ENCODE measurements at regions not wholly inside any gene's neighbourhood (a gene's known extent, or its start where the extent isn't known, plus 50 kb on each side); places are given as distances from the start of the nearest gene placed in this dataset.

DNA sequence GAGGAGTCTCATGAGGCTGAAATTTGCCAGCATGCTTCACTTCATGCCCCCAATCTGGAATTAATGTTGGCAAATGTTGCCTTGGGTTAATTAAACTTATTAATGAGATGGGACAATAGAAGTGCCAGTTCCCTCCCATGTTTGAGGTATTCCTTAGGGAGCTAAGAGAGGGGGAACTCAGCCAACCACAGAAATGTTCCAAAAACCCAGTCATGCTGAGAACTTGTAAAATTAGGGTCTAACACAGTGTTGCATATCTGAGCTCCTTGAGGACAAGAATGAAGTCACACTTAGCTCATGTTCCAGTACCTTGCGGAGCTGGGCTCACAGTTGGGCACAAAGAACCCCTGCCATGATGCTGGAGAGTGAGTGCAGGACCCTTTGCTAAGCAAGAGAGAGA, 89.4 kb downstream of the OAT start:
- H3K27ac ChIP-seq (ENCODE audit: insufficient read depth, low read length): no peak overlapping the region
- H3K4me2 ChIP-seq (ENCODE audit: extremely low read depth, insufficient read depth, low read length): no peak overlapping the region
- no peaks in the 10 kb centered on the region for H4K20me1 ChIP-seq (ENCODE audit: control insufficient read depth, extremely low read depth, insufficient read depth, low read length)
- no peaks in the 10 kb centered on the region for H3K27me3 ChIP-seq (ENCODE audit: control insufficient read depth, insufficient read depth, low read length)
- no peaks in the 10 kb centered on the region for H3K36me3 ChIP-seq (ENCODE audit: control insufficient read depth, insufficient read depth, low read length)
- H3K79me2 ChIP-seq (ENCODE audit: control insufficient read depth, insufficient read depth, low read length): no peaks in the 10 kb centered on the region
- no peak overlapping the region for H3K9ac ChIP-seq (ENCODE audit: insufficient read depth, low read length)
- H2AFZ ChIP-seq (ENCODE audit: low read length): no peak overlapping the region
- no peaks in the 10 kb centered on the region for H3K9me3 ChIP-seq (ENCODE audit: control insufficient read depth, insufficient read depth, low read depth, low read length)
- TF ChIP-seq CTCF (conservative IDR thresholded peaks at IDR 0.05 in 1 of 2, IDR thresholded peaks at IDR 0.05 in 1 of 2; ENCODE audit: low read depth in 1 of 2, low read length in 2 of 2) (no peak), EZH2 (IDR thresholded peaks at IDR 0.05; ENCODE audit: low read length, missing control alignments) (no peak)
- no peak overlapping the region for H3K4me3 ChIP-seq (replicated peaks in 1 of 4; ENCODE audit: control extremely low read depth in 1 of 4, insufficient read depth in 1 of 4, low read depth in 3 of 4, low read length in 4 of 4)
- no peaks in the 10 kb centered on the region for H3K4me1 ChIP-seq (ENCODE audit: control insufficient read depth, extremely low read depth, insufficient read depth, low read length)
- no peak for DNase-seq (ENCODE audit: low read depth in 2 of 2)

DNA sequence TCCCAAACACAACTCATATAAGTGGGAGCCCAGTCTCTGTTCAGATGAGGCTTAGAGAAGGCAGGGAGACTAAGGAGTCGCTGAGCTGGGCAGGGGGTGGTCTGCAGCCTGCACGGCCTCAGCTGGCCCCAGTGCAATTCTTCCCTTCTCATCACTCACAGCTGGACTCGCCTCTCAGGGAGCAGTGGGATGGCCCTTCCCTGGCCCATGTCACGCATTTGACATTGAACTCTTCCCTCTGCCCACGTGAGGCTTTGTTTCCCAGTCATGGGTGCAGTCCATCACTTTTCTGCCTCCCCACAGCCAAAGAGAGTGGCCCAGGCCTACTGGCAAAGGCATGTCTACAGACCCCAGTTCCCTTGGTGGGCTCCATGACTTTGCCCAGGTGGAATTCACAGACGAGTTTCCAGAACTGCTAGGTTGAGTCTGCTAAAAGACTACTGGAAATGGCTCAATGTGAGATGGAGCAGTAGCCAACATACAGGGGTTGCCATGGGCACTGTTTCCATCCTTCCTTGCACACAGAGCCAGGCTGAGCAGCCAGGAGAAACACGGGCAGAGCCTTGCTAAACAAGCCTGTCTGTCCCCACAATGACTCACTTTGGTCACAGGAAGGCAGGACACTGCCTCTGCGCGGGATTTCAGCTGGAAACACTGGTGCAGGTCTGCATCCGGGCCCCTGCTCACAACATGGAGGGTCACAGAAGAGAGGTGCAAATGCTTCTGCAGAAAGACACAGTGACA, 90.1 kb downstream of the OAT start:
- Histone ChIP-seq H3K4me2 (ENCODE audit: extremely low read depth, insufficient read depth, low read length) (no peak overlapping the region), H3K9ac (ENCODE audit: insufficient read depth, low read length) (no peak overlapping the region), H3K9me3 (ENCODE audit: control insufficient read depth, insufficient read depth, low read depth, low read length) (no peaks in the 10 kb centered on the region), H3K79me2 (ENCODE audit: control insufficient read depth, insufficient read depth, low read length) (no peaks in the 10 kb centered on the region), H3K27me3 (ENCODE audit: control insufficient read depth, insufficient read depth, low read length) (no peaks in the 10 kb centered on the region), H4K20me1 (ENCODE audit: control insufficient read depth, extremely low read depth, insufficient read depth, low read length) (no peaks in the 10 kb centered on the region), H3K4me1 (ENCODE audit: control insufficient read depth, extremely low read depth, insufficient read depth, low read length) (no peaks in the 10 kb centered on the region), H3K36me3 (ENCODE audit: control insufficient read depth, insufficient read depth, low read length) (no peaks in the 10 kb centered on the region), H2AFZ (ENCODE audit: low read length) (no peak overlapping the region), H3K27ac (ENCODE audit: insufficient read depth, low read length) (no peak overlapping the region), H3K4me3 (replicated peaks in 1 of 4; ENCODE audit: control extremely low read depth in 1 of 4, insufficient read depth in 1 of 4, low read depth in 3 of 4, low read length in 4 of 4) (no peak overlapping the region)
- DNase-seq (ENCODE audit: low read depth in 2 of 2): no peak
- TF ChIP-seq EZH2 (IDR thresholded peaks at IDR 0.05; ENCODE audit: low read length, missing control alignments) (no peak), CTCF (conservative IDR thresholded peaks at IDR 0.05 in 1 of 2, IDR thresholded peaks at IDR 0.05 in 1 of 2; ENCODE audit: low read depth in 1 of 2, low read length in 2 of 2) (no peak)

DNA sequence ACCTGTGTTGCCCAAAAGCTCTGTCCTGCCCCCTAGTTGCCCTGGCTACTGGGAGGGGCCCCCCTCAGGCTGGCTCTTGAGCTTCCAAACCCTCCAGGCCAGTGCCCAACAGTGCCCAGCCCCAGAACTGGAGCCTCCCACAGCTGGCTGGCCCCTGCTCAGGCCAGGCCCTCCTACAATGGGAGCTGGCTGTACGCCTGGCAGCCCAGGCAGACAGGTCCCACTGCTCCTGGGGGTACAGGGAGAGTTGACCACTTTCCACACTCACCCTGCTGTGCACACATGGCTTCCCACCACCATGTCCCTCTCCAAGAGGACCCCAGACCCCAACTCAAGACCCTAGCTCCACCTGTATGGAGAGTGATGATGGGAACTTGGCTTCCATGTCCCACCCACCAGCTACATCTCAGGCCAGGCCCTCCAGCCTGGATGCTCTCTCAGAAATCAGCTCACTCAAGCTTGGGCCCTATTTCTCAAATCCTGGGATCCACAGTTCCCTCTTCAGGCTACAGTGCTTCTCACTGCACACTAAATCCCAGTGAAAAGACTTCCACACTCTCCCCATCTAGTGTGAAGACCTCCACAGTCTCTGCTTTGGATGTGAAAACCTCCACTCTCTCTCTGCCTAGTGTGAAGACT, 92.6 kb downstream of the OAT start:
- H4K20me1 ChIP-seq (ENCODE audit: control insufficient read depth, extremely low read depth, insufficient read depth, low read length): no peaks in the 10 kb centered on the region
- no peaks in the 10 kb centered on the region for H3K9me3 ChIP-seq (ENCODE audit: control insufficient read depth, insufficient read depth, low read depth, low read length)
- no peak overlapping the region for H3K9ac ChIP-seq (ENCODE audit: insufficient read depth, low read length)
- H3K79me2 ChIP-seq (ENCODE audit: control insufficient read depth, insufficient read depth, low read length): no peaks in the 10 kb centered on the region
- no peaks in the 10 kb centered on the region for H3K27me3 ChIP-seq (ENCODE audit: control insufficient read depth, insufficient read depth, low read length)
- no peak for DNase-seq (ENCODE audit: low read depth in 2 of 2)
- H3K4me1 ChIP-seq (ENCODE audit: control insufficient read depth, extremely low read depth, insufficient read depth, low read length): no peaks in the 10 kb centered on the region
- no peak overlapping the region for H3K4me3 ChIP-seq (replicated peaks in 1 of 4; ENCODE audit: control extremely low read depth in 1 of 4, insufficient read depth in 1 of 4, low read depth in 3 of 4, low read length in 4 of 4)
- no peak for TF ChIP-seq EZH2 (IDR thresholded peaks at IDR 0.05; ENCODE audit: low read length, missing control alignments)
- TF ChIP-seq CTCF (conservative IDR thresholded peaks at IDR 0.05 in 1 of 2, IDR thresholded peaks at IDR 0.05 in 1 of 2; ENCODE audit: low read depth in 1 of 2, low read length in 2 of 2): no peak
- no peak overlapping the region for H3K4me2 ChIP-seq (ENCODE audit: extremely low read depth, insufficient read depth, low read length)
- H3K36me3 ChIP-seq (ENCODE audit: control insufficient read depth, insufficient read depth, low read length): no peaks in the 10 kb centered on the region
- H3K27ac ChIP-seq (ENCODE audit: insufficient read depth, low read length): no peak overlapping the region
- H2AFZ ChIP-seq (ENCODE audit: low read length): no peak overlapping the region

All from fibroblast of lung (primary cell).